Stimulated activated CD4-positive, alpha-beta T cell treated with anti-CD3 and anti-CD28 coated beads, Interleukin-1b, Interleukin-23, amount 100 ng/mL, for 48 hours (primary cell): ENCODE measurements at regions not wholly inside any gene's neighbourhood (a gene's known extent, or its start where the extent isn't known, plus 50 kb on each side); places are given as distances from the start of the nearest gene placed in this dataset.

ENCODE experiments used
- DNase-seq: peaks from one replicate; pipeline ENCODE4 v3.0.0-alpha.2; 2020

DNA sequence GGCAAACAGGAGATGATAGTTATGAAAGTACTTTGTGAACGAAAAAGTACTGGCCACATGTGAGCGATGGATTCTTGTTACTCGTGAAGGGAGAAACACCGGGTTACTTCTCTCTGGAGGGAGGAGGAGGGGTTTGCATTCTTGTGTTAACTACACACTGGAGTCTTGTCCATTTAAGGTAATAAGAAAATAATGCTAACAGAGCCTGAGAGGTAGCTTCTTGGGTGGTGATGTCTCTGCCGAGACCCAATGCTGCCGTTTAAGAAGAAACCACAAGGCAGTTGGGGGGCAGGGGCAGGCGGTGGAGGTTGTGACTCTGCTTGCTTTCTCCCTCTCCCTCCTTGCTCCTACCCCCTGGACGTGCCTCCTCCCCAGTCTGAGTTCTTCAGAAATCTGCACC, 100.9 kb upstream of the ROPN1 start:
- DNase-seq, result no peak

DNA sequence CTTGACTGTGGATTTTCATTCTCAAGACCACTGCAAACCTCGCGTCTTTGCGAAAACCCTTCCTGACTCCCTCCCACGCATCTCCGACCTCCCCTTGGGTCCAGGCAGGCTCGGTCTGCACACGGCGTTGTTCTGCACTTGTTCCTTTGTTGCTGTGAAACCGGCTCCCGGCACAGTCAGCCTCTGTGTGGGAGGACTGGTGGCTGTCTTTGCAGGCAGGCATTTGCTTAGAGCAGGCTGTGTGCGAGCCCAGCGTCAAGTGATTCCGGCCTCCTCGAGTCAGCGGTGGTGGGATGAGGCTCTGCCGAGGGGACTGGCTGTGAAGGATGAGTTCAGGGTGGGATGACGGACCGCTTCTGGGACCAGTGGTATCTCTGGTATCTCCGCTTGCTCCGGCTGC, 102.6 kb upstream of the ROPN1 start:
- no peak for DNase-seq

DNA sequence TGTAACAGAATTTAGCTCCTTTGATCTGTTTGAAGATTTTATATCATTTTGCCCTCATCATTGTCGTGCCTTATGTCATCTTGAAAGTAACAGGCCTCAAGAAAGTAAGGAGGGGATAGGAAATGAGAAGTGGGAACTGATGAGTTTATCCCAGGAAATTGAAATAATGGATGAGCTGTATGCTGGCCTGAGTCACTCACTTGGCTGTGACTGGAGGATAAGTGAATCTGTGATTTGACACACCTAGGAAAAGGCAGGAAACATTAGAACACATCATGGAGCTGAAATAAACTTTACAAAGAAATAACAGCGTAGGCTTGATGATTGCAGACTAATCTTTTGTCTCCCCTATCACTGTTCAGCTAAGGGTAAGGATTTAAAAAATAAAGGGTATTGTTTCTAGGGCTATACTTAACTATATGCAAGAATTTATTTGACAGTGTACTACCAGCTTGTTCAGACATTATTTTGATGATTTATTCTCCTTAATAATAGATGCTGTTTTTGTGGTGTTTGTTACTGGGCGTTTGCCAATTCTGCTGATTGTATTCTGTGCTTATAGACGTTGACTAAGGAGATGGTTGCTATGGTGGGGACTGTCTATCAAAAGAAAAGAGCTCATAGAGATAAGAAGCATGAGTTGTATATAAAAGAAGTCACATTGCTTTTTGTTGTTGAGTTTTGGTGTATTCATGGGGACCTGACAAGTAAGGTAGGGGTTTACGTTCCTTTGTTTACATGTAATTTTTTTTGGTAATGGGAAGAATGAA, 105.6 kb upstream of the ROPN1 start:
- DNase-seq, result no peak

DNA sequence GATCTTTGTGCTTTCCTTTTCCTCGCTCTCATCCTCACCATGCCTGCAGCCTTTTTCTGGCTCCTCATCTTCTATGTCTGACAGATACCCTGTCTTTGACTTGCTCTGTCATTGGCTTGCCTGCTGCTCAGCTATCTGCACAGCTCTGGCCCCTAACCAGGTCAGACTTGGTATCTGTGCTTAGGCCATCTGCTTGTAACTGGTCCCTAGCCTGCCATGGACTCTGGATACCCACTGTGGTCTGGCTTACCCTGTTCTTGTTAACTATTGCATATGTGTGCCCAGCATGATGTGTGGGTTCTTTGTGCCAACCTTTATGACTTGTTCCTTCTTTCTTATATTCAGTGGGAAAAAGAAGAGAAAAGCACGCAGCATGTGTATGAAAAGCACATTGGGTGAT, 109.7 kb upstream of the ROPN1 start:
- no peak for DNase-seq

DNA sequence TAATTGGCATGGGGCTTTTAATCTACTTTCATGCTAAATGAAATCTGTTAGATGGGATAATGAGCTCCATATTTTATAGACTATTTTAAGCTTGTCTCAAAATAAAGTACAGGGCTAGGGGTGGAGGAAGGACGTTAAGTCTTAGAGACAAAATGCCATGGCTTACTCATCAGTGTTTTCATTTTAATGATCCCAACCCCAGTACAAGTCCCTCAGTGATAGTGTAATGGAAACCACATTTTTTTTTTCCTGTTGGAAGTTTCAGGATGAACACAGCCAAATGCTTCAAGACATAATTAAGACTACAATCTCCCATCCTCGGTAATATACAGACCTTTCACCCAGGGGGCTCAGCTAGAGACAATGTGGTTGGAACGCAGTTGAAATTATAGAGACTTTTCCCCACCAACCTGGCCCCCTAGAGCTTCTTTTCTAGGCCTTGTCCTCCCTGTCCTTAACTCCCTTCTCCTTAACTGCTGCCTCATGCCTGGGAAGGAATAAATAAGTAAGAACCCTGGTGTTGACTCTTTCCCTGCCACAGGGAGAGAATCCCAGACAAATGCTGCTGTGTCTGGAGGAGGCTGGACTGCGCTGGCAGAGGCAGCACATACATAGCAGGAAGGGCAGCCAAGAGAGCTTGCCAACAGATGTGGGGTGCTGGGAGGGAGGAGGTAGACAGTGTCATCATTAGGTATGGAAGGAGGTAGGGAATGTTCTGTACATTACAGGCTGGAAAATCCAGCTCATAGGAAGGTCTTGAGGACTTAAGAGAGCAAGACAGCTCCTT, 115.4 kb upstream of the ROPN1 start:
- no peak for DNase-seq

DNA sequence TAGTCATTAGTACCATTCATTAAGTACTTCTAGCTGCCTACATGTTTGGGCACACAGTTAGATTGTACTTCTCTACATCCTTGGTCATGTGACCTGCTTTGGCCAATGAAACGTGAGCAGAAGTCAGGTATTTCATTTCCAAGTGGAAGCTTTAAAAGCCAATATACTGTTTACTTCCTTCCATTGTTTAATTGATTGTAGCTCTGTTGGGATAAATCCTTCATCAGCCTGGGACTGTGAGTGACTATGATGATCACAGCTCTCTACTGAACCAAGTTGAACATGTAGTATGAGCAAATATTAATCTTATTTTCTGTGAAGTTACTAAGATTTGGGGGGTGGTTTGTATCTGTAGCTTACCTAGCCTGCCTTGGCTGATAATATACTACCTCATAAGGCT, 116.5 kb upstream of the ROPN1 start:
- DNase-seq, result no peak

DNA sequence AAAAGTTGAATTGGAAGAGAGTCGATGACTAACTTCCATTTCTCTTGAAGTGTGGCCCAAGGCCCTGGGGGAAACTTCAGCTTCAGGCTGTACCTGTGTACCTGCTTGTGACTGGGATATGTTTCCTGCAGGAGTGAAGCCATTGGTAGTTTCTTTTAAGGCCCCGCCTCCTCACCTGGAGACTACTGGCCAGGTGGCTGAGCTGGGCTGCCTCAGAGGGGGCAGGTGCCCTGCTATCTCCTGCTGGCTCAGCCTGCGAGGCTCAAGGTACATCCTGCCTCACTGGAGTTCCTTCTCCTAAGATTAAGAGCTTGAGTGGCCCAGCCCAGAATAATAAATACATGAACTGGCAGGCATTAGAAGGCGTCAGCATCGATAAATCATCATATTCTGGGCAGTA, 121.6 kb upstream of the ROPN1 start:
- DNase-seq, result no peak

DNA sequence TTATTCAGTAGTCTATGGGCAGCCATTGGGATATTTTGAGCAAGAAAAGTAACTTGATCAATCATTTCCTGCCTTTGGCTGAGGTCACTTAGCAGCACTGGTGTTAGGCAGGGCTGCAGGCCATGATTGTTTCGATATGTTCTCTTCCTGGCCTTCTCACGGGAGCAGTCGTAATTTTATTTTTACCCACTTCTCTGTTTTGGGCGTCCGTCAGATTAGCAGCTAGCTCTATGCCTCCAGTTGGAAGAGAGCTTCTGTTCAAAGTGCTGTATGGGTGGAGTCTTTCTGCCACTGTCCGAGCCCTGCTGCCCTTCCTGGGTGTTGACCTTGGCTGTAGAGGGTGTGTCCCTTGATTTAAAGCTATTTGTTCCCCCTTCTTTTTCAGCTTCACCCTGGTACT, 123.4 kb upstream of the ROPN1 start:
- no peak for DNase-seq

DNA sequence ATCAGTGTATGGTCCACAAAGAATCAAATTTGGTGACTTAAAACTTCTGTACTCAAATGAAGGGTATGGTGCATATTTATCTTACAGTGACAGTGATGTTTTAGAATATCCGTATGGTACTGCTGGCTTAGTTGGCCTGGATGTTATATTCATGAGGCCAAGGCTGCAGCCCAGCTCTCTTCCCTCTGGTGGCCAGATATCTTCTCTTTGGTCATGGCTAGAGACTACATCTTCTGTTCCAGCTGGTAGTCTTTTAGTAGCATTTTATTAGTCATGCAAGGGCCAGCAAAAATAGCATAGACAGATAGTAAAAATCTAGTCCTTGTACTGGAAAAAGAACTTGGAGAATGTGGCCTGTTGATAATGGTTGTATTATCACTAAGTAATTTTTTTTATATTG, 124.0 kb upstream of the ROPN1 start:
- no peak for DNase-seq

DNA sequence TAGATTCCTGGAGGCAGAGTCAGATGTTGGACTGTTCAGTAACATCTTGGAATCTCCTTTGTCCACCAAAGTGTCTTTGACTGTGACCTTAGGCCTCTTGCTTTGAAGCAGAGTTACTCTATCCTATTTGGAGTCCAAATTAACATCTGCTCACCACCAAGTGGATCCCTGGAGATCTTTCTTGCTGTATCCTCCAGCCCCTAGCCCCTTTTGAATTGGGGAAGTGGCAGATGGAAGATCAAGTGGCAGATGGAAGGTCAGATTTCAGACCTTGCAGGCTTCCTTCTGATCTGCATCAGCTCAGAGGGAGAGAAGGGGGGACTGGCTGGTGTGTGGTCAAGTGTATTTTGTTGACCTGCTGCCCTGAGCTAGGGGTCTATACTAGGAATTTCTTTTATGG, 125.0 kb upstream of the ROPN1 start:
- DNase-seq, result no peak

DNA sequence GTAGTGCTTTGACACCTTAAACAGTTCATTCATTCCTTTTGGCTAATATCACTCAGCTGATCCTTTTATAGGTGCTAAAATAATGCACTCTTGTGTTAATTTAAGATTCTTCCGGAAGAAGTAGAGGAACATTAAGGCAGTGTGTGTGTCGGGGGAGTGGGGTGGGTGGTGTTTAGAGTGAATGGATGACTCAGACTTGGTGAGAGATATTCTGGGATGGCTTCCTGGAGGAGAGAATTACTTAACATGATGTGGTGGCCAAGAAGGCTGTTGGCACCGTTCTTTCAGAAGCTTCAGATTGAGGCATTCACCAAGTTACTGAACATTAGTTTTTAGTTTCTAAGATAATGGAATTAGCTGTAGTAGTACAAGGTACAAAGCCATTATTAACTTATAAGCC, 125.6 kb upstream of the ROPN1 start:
- no peak for DNase-seq

DNA sequence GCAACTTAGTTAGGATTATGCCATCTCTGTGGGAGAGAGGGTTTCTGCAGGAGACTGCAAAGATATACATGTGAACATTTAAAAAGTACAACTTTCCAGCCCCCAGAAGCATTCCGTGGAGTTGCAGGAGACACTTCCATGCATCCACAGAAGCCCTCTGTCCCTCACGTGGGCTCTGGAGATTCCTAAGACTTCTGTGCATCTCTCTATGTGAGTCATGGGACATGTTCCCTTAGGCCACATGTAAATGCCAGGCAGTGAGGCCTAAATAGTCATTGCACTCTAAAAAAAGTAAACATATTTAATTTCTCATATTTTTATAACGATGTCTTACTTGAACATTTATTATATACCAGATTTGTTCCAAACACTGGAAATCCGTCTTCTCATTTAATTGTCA, 126.5 kb upstream of the ROPN1 start:
- no peak for DNase-seq

DNA sequence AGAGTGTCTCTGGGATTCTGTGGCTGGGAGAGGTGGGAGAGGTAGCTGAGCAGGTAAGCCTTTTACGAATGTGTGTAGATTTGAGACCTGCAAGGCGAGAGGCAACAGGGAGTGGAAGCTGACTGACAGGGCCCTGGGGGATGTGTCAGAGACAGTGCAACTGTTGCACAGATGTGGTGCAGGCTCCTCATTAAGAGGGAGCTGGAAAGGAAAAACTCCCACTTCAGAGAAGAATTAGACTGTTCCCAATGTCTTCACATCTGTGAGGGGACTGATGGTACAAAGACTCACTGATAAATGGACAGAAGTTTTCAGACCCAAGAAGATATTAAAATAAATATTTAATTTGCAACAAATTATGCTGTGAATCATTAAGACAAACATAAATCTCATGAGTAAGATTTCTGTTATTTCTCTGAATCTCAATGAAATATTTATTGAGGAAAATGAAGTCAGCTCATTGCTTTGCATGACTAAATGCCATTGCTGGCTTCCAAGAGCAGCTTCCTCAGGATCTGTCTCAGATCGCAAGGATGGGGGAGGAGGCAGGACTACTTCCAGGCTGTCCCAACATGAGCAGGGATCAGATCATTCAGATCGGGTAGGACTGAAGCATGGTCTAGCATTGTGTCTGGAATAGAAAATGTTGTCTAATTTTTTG, 127.3 kb upstream of the ROPN1 start:
- no peak for DNase-seq

DNA sequence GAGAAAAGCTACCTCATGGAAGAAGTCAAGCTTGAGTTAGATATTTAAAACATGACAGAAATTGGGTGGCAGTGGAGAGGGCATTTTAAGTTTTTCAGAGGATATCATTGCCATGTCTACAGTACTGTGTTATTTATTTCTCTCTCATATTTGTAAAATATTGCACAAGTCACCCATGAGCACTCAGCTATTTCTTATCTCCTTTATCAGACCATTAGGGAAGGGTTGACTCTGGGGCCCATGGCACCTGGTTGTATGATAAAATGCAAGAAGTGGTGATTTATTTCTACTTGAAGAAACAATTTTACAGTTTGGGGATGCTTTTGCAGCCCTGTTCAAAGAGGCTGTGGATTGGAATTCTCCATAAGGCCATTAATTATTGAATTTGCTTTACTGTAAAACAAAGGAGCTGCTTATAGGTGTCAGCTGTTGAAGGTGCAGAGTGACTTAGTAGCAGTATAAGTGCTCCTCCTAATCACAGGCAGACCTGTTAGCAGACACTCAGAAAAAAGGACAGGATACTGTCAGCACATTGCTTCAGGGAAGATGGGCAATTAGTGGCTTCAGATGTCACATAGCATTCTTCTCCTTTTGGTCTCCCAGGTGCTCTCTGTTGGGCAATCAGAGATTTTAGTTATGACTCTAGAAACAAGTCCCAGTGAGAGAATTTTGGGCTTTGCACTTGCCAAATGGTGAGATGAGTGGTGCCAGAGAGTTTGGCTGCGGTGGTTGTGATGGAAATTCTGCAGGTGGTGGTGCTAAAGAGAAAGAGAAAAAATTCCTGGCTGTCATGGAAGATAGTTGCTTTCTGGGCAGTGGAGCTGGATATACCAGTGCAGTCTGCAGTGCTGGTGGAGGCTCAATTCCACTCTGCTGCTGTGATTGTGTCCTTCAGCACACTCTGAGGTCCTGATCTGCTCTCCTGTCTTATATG, 129.7 kb upstream of the ROPN1 start:
- DNase-seq, result no peak

DNA sequence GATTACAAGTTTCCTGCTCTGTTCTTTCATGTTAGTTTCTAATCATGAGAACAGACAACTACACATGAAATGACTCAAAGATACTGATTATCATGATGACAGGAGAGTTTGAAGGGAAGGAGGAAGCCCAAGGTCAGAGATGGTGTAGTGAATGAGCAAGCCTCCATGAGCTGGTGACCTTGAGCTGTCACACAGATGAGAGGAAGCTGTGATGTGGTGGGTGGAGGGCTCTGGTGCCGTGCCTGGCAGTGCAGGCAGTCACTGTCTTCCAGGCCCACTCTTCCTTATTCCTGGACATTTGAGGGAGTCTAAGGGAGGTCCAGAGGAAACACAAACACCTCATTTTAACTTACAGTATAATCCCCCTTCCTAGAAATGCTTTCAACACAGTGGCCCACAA, 133.4 kb upstream of the ROPN1 start:
- no peak for DNase-seq

DNA sequence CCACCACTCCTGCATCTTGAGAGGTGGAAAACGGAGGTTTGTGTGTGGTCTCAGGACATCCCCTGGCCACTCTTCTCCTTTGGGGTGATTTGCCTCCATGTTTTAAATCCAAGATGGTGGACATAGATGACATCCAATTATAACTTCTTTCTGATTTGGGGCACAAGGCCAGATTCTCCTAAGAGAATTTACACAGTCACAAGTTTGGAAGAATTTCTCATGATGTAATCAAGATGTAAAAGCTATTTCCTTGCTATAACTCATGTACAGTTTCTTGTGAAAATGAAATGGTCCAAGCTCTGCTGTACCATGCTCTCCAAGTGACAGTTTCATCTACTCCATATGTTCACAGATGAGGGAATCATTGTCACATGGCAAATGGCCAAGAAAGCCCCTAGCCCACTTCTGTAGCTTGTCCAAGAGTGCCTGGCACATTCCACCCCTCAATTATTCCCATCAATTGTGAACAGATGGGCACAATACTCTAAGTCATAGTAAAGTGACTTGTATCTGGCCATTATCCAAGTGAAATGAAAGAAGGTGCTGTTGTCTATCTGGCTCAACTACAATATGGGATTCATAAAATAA, 134.6 kb upstream of the ROPN1 start:
- DNase-seq, result no peak

DNA sequence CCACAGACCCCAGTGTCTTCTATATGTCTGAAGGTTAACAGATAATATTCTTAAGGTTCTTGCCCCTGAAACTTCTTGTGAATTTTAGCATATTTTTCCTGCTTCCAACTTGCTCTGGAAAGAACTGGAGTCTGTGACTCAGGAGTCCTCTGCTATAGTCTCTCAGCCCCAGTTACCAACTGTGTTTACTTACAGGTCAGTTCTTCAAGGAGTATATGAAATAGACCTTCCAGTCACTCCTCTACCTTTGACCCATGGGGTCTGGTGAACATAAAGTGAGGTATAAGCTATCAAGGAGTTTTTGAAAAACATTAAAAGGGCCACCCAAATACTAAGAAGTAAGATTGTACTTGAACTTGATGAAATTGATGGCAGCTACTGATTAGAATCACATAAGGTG, 139.2 kb upstream of the ROPN1 start:
- DNase-seq, result no peak

DNA sequence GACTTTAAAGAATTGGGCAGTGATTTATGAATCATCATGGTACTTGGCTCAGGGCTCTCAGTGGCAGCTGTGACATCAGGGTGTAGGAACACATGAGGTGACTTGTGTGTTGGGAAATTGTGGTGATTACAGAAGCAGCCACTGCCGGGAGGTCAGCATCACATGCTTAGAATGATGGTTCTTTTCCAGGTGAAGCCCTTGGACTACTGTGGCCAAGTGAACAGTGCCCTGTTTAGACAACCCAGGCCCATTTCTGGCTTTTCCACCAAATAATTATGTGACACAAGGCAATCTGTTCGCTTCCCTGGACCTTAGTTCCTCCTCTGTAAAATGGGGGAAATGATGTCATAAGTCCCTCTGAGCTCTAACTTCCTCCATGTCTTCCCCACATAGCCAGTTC, 139.7 kb upstream of the ROPN1 start:
- no peak for DNase-seq

DNA sequence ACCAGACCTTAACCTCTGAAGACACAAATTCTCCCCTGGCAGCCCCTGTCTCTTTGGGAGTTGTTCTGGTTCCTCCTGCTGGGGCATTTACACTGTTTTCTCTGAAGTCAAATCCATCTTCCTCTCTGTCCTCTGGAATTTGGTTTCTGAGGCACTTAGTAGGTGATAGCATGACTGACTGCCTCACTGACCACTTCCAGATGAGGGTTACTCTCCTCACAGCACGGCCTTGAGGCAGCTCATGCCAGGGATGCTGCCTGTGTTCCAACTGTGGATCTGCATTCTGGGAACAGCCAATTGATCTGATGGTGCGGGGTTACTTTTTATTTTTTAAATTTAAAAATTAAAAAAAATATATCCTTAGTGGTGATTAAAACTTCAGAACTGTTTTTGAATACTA, 140.9 kb upstream of the ROPN1 start:
- no peak for DNase-seq

DNA sequence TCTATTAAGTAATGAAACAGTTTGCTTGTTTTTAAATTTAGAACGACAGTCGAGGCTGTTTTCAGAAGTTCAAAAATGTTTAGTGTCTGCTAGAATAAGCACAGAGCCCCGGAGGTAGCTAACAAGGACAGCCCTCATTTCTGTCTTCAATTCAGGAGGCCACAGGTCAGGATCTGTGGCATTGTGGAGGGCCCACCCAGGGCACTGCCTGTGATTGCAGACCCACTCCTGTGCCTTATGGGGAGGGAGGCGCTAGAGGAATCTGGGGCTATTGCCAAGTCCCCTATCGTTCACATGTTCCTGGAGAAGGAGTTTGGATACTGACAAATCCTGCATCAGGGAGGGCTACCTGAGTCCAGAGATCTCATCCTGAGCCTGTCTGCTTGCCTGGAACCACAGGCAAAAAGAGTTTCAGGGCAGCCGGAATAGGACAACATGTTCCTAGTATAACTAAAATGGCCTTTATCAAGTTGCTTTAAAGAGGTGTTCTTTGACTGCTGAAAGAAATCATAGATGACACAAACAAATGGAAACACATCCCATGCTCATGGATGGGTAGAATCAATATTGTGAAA, 141.5 kb upstream of the ROPN1 start:
- no peak for DNase-seq

DNA sequence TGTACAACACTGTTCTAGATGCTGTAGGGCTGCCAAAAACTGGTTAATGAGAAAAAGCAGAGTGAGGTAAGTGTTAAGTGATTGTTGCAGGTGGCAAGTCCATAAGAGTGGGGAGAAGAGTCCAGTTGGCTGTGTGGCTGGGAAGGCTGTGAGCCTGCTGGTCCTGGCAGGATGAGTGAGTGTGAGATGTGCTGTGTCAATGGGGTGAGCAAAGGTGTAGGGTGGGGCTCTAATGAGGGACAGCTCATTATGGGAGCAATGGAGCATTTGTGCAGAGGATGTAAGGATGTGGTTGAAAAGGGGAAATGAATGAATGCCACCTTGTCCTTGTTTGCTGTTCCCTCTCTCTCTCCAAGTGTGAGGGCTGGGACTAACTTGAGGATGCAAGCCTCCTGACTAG, 145.3 kb upstream of the ROPN1 start:
- DNase-seq, result no peak

DNA sequence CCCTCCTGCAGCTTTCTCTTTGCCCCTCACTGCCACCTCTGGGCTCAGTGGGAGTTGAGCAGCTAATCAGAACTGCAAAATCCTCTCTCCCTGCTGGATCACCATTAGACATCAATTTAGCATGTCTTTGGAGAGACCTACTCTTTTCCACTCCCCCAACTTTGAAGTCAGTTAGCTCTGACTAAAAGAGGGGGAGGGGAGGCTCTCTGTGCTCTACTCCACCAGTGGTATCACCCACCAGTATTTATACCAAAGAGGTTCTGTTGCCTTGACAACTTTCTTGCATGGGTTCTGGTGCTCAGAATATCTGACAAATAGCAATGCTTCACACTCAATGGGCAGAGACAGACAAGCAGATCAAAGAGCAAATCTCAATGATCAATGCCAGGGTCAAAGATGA, 146.2 kb upstream of the ROPN1 start:
- DNase-seq, result no peak
